MM.1S (cell line): ENCODE measurements at regions not wholly inside any gene's neighbourhood (a gene's known extent, or its start where the extent isn't known, plus 50 kb on each side); places are given as distances from the start of the nearest gene placed in this dataset.

Experiments used
- CTCF ChIP-seq: fragments of 300-600 bp; sonication (generic); IDR thresholded peaks from 2 replicates; pipeline ENCODE4 v1.5.1; 2016; ENCODE audit warnings: antibody characterized with exemption, low read length, mixed read lengths
- EZH2 ChIP-seq: fragments of 300-600 bp; sonication (generic); optimal IDR thresholded peaks from 2 replicates; pipeline ENCODE3; 2017; ENCODE audit warnings: low read depth, mild to moderate bottlenecking, antibody characterized with exemption, low read length, mixed read lengths

DNA sequence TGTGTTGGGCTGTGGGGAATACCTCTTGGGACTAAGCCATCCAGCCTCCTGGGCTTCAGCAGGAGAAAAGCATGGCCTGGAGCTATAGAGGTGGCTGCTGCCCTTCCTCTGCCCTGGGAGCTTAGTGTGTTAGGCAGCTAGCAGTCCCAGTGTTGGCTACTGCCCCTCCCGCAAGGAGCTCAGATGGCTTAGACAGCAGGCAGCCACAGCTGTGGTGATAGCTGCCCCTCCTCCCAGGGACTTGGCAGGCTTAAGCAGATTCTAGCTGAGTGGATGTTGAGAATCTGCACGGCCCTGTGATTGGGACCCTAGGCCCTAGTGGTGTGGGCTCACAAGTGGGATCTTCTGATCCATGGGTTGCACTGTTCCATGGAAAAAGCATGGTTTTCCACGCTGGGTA is 264.5 kb downstream of the TDRD3 start:
- TF ChIP-seq CTCF = no peak
- TF ChIP-seq EZH2 = no peak
